HCT116 (cell line): ENCODE measurements at regions not wholly inside any gene's neighbourhood (a gene's known extent, or its start where the extent isn't known, plus 50 kb on each side); places are given as distances from the start of the nearest gene placed in this dataset.

Experiments
- ATAC-seq: fragments of 200-7000 bp; cut with Tn5 transposase; 2 replicates; pipeline ENCODE4 v1.9.1; 2020; ENCODE audit warnings: mild to moderate bottlenecking, moderate library complexity
- BruUV-seq: library from RNA; stranded (reverse); fragments of 400-500 nt; replicated peaks from 2 replicates; lab custom pipeline; 2021; lab: Mats Ljungman, UMichigan
- CTCF ChIA-PET: fragments of 300-600 bp; sonication (Branson Sonifier 250); formaldehyde crosslinking; loops from one replicate; lab custom pipeline; 2021; ENCODE audit warnings: antibody characterized with exemption; lab: Charles Lee
- POLR2A ChIA-PET: fragments of 300-600, 350-600 bp; sonication (Branson Sonifier 250); formaldehyde crosslinking; loops from one replicate; lab custom pipeline; 2021; ENCODE audit warnings: antibody characterized with exemption; lab: Charles Lee
- RAD21 ChIA-PET, 2 experiments: fragments of 300-600 bp; sonication (Branson Sonifier 250); formaldehyde crosslinking; loops; one replicate each; lab custom pipeline; 2023; ENCODE audit warnings: low total read pairs in 2 of 2; ENCODE audit not compliant: uncharacterized antibody in 2 of 2, unreplicated experiment in 2 of 2, low non-redundant PET in 1 of 2; lab: Charles Lee
- DNase-seq: peaks from one replicate; pipeline ENCODE4 v3.0.0-alpha.2; 2010; ENCODE audit warnings: low read depth, low spot score
- H2AFZ ChIP-seq: fragments of 200-600 bp; shearing (Covaris generic), sonication (generic); 2 replicates; pipeline ENCODE4 v1.6.1; 2017; ENCODE audit warnings: low read depth, mixed run types, mixed read lengths, antibody characterized with exemption, low read length; ENCODE audit not compliant: poor library complexity, severe bottlenecking
- H3K27ac ChIP-seq: 2 replicates; pipeline ENCODE4 v1.5.1; 2012; ENCODE audit warnings: low read depth, low read length
- H3K27me3 ChIP-seq: fragments of 200-600 bp; sonication (generic); 2 replicates; pipeline ENCODE4 v1.6.1; 2016; ENCODE audit warnings: mixed run types, low read length, mixed read lengths; ENCODE audit not compliant: insufficient read depth
- H3K36me3 ChIP-seq, 2 experiments: fragments of 200-500 bp in 1 of 2; fragments of 200-600 bp in 1 of 2; sonication (Bioruptor generic) in 1 of 2; sonication (generic) in 1 of 2; 2 replicates each; pipeline versions ENCODE4 v1.5.1 to v1.6.1; 2014 to 2016; ENCODE audit warnings: low read length in 2 of 2, inconsistent platforms in 1 of 2, mixed read lengths in 1 of 2, mixed run types in 1 of 2; ENCODE audit not compliant: insufficient read depth in 2 of 2, control insufficient read depth in 1 of 2
- H3K4me1 ChIP-seq, 2 experiments: fragments of 200-600 bp in 1 of 2; sonication (generic) in 1 of 2; 2 replicates each; pipeline versions ENCODE4 v1.5.1 to v1.6.1; 2012 to 2017; ENCODE audit warnings: low read length in 2 of 2, inconsistent platforms in 1 of 2, mild to moderate bottlenecking in 1 of 2, mixed read lengths in 1 of 2, mixed run types in 1 of 2, moderate library complexity in 1 of 2; ENCODE audit not compliant: insufficient read depth in 2 of 2, control insufficient read depth in 1 of 2
- H3K4me2 ChIP-seq: fragments of 200-600 bp; sonication (generic); 2 replicates; pipeline ENCODE4 v1.6.1; 2017; ENCODE audit warnings: mixed run types, low read length, mixed read lengths
- H3K4me3 ChIP-seq, 2 experiments: fragments of 200-600 bp in 1 of 2; sonication (generic) in 1 of 2; replicated peaks in 1 of 2; 2 replicates each; pipeline ENCODE4 v1.5.1; 2011 to 2016; ENCODE audit warnings: low read length in 2 of 2, control low read depth in 1 of 2, low read depth in 1 of 2, mild to moderate bottlenecking in 1 of 2, mixed read lengths in 1 of 2, mixed run types in 1 of 2
- H3K79me2 ChIP-seq: fragments of 200-600 bp; sonication (generic); 2 replicates; pipeline ENCODE4 v1.6.1; 2017; ENCODE audit warnings: mild to moderate bottlenecking, mixed run types, low read length, moderate library complexity, mixed read lengths; ENCODE audit not compliant: insufficient read depth
- H3K9ac ChIP-seq: fragments of 200-600 bp; sonication (generic); 2 replicates; pipeline ENCODE4 v1.6.1; 2016; ENCODE audit warnings: low read length, mixed read lengths
- H3K9me2 ChIP-seq: fragments of 200-600 bp; sonication (generic), shearing (Covaris generic); 2 replicates; pipeline ENCODE4 v1.6.1; 2017; ENCODE audit warnings: mixed run types, mild to moderate bottlenecking, moderate library complexity; ENCODE audit not compliant: insufficient read depth
- H3K9me3 ChIP-seq, 2 experiments: fragments of 200-500 bp in 1 of 2; fragments of 200-600 bp in 1 of 2; sonication (Bioruptor generic) in 1 of 2; sonication (generic) in 1 of 2; 2 replicates each; pipeline ENCODE4 v1.6.1; 2014 to 2017; ENCODE audit warnings: low read length in 2 of 2, mixed read lengths in 2 of 2, inconsistent platforms in 1 of 2, low read depth in 1 of 2, mild to moderate bottlenecking in 1 of 2, mixed run types in 1 of 2, moderate library complexity in 1 of 2; ENCODE audit not compliant: control insufficient read depth in 1 of 2, insufficient read depth in 1 of 2
- H4K20me1 ChIP-seq: fragments of 200-600 bp; sonication (generic), shearing (Covaris generic); 2 replicates; pipeline ENCODE4 v1.6.1; 2017; ENCODE audit warnings: mixed run types, mild to moderate bottlenecking, moderate library complexity; ENCODE audit not compliant: insufficient read depth
- CBX3 ChIP-seq: IDR thresholded peaks from 2 replicates; pipeline ENCODE4 v1.6.1; 2012; ENCODE audit warnings: low read depth
- CEBPB ChIP-seq: IDR thresholded peaks from 2 replicates; pipeline ENCODE4 v1.6.1; 2012; ENCODE audit warnings: low read depth
- EGR1 ChIP-seq: IDR thresholded peaks from 2 replicates; pipeline ENCODE4 v1.6.1; 2012; ENCODE audit warnings: low read depth
- ELF1 ChIP-seq: IDR thresholded peaks from 2 replicates; pipeline ENCODE4 v1.6.1; 2012; ENCODE audit warnings: low read depth, borderline replicate concordance
- EZH2phosphoT487 ChIP-seq: fragments of 200-600 bp; IDR thresholded peaks from 2 replicates; pipeline ENCODE4 v1.6.1; 2018; ENCODE audit warnings: antibody characterized with exemption, borderline replicate concordance
- FOSL1 ChIP-seq: IDR thresholded peaks from 2 replicates; pipeline ENCODE4 v1.6.1; 2012; ENCODE audit warnings: low read depth
- JUND ChIP-seq: IDR thresholded peaks from 2 replicates; pipeline ENCODE4 v1.6.1; 2012
- POLR2A ChIP-seq: IDR thresholded peaks from 2 replicates; pipeline ENCODE4 v1.7.0; 2011; ENCODE audit warnings: borderline replicate concordance; ENCODE audit not compliant: insufficient read depth, insufficient read length; ENCODE audit errors: extremely low read depth
- POLR2AphosphoS5 ChIP-seq: IDR thresholded peaks from 2 replicates; pipeline ENCODE4 v1.6.1; 2011; ENCODE audit warnings: mild to moderate bottlenecking, low read depth, low read length, moderate library complexity
- RAD21 ChIP-seq: IDR thresholded peaks from 2 replicates; pipeline ENCODE4 v1.6.1; 2012; ENCODE audit warnings: low read depth, mild to moderate bottlenecking
- SIN3A ChIP-seq: IDR thresholded peaks from 2 replicates; pipeline ENCODE4 v1.6.1; 2012; ENCODE audit warnings: low read depth
- SP1 ChIP-seq: IDR thresholded peaks from 2 replicates; pipeline ENCODE4 v1.6.1; 2012; ENCODE audit warnings: low read depth
- SRF ChIP-seq: IDR thresholded peaks from 2 replicates; pipeline ENCODE4 v1.6.1; 2012; ENCODE audit warnings: low read depth
- TCF7L2 ChIP-seq: IDR thresholded peaks from 2 replicates; pipeline ENCODE4 v1.7.0; 2011; ENCODE audit warnings: borderline replicate concordance, inconsistent platforms; ENCODE audit not compliant: insufficient read depth, insufficient read length; ENCODE audit errors: extremely low read depth
- ZFX ChIP-seq: fragments of 450-650 bp; IDR thresholded peaks from 2 replicates; pipeline ENCODE4 v1.6.1; 2017
- intact Hi-C: fragments of 100-400 bp; cut with micrococcal nuclease; formaldehyde crosslinking; loops from 2 replicates; pipeline ENCODE4 v1.10.0; 2022
- TF ChIP-seq, protein P1 (sequence below): IDR thresholded peaks from 2 replicates; pipeline ENCODE4 v1.6.1; 2012
- TF ChIP-seq, protein P2 (sequence below): IDR thresholded peaks from 2 replicates; pipeline ENCODE4 v1.6.1; 2012; ENCODE audit warnings: low read depth
- TF ChIP-seq, protein P3 (sequence below), 3 experiments: fragments of 200-600 bp in 1 of 3; sonication (generic) in 1 of 3; IDR thresholded peaks in 2 of 3; conservative IDR thresholded peaks in 1 of 3; 2 replicates each; pipeline ENCODE4 v1.5.1; 2012 to 2017; ENCODE audit warnings: low read depth in 2 of 3, low read length in 2 of 3, antibody characterized with exemption in 1 of 3, borderline replicate concordance in 1 of 3, control low read depth in 1 of 3, mild to moderate bottlenecking in 1 of 3, mixed read lengths in 1 of 3, mixed run types in 1 of 3, moderate library complexity in 1 of 3; ENCODE audit not compliant: insufficient read depth in 1 of 3
- TF ChIP-seq, protein P4 (sequence below): IDR thresholded peaks from 2 replicates; pipeline ENCODE4 v1.6.1; 2012
- TF ChIP-seq, protein P5 (sequence below): IDR thresholded peaks from 2 replicates; pipeline ENCODE4 v1.6.1; 2011; ENCODE audit warnings: mild to moderate bottlenecking, low read length, moderate library complexity; ENCODE audit not compliant: insufficient replicate concordance; ENCODE audit errors: extremely low read depth

DNA sequence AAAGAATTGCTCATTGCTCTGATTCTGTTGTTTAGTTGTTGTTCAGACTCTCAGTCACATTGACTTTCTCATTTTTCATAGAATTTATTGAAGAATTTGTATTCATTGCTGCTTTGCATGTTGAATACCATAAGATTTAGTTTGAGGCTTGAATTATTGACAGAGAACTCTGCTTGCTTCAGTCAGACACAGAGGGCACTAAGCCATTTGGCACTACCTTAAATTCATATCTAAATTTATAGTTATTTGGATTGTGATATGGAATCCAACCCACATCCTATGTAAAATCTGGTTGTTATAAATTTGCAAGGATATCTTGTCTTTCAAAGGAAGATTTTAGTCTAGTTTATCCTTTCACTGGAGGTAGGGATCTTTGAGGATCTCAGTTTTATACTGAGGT lies 1748.6 kb downstream of the BRINP3 start:
- Histone ChIP-seq H3K4me1 (no peaks in the 10 kb centered on the region), H3K36me3 (no peaks in the 10 kb centered on the region), H2AFZ (peak overlapping the region; percentile 16), H3K9me3 (no peaks in the 10 kb centered on the region), H3K27ac (no peak overlapping the region), H3K9me2 (no peaks in the 10 kb centered on the region; the same call in 1 of the 2 replicates), H4K20me1 (no peaks in the 10 kb centered on the region), H3K4me3 (no peak overlapping the region), H3K79me2 (no peaks in the 10 kb centered on the region), H3K4me2 (no peak overlapping the region), H3K27me3 (no peaks in the 10 kb centered on the region), H3K9ac (no peak overlapping the region)
- BruUV-seq: no TSS peak
- ChIA-PET CTCF (no interaction called here), POLR2A (no interaction called here), RAD21 (no interaction called here)
- intact Hi-C loops: no loop called here
- ATAC-seq: no peak
- TF ChIP-seq, protein P1, sequence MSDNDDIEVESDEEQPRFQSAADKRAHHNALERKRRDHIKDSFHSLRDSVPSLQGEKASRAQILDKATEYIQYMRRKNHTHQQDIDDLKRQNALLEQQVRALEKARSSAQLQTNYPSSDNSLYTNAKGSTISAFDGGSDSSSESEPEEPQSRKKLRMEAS: no peak
- TF ChIP-seq, protein P2, sequence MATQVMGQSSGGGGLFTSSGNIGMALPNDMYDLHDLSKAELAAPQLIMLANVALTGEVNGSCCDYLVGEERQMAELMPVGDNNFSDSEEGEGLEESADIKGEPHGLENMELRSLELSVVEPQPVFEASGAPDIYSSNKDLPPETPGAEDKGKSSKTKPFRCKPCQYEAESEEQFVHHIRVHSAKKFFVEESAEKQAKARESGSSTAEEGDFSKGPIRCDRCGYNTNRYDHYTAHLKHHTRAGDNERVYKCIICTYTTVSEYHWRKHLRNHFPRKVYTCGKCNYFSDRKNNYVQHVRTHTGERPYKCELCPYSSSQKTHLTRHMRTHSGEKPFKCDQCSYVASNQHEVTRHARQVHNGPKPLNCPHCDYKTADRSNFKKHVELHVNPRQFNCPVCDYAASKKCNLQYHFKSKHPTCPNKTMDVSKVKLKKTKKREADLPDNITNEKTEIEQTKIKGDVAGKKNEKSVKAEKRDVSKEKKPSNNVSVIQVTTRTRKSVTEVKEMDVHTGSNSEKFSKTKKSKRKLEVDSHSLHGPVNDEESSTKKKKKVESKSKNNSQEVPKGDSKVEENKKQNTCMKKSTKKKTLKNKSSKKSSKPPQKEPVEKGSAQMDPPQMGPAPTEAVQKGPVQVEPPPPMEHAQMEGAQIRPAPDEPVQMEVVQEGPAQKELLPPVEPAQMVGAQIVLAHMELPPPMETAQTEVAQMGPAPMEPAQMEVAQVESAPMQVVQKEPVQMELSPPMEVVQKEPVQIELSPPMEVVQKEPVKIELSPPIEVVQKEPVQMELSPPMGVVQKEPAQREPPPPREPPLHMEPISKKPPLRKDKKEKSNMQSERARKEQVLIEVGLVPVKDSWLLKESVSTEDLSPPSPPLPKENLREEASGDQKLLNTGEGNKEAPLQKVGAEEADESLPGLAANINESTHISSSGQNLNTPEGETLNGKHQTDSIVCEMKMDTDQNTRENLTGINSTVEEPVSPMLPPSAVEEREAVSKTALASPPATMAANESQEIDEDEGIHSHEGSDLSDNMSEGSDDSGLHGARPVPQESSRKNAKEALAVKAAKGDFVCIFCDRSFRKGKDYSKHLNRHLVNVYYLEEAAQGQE: no peak
- no peak for TF ChIP-seq SIN3A
- no peak for TF ChIP-seq POLR2A
- TF ChIP-seq CBX3: no peak
- TF ChIP-seq, protein P3, sequence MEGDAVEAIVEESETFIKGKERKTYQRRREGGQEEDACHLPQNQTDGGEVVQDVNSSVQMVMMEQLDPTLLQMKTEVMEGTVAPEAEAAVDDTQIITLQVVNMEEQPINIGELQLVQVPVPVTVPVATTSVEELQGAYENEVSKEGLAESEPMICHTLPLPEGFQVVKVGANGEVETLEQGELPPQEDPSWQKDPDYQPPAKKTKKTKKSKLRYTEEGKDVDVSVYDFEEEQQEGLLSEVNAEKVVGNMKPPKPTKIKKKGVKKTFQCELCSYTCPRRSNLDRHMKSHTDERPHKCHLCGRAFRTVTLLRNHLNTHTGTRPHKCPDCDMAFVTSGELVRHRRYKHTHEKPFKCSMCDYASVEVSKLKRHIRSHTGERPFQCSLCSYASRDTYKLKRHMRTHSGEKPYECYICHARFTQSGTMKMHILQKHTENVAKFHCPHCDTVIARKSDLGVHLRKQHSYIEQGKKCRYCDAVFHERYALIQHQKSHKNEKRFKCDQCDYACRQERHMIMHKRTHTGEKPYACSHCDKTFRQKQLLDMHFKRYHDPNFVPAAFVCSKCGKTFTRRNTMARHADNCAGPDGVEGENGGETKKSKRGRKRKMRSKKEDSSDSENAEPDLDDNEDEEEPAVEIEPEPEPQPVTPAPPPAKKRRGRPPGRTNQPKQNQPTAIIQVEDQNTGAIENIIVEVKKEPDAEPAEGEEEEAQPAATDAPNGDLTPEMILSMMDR (IDR thresholded peaks at IDR 0.05 in 2 of 3, conservative IDR thresholded peaks at IDR 0.05 in 1 of 3; ENCODE audit: borderline replicate concordance in 1 of 3, insufficient read depth in 1 of 3, low read depth in 2 of 3, low read length in 2 of 3): no peak
- no peak for TF ChIP-seq CEBPB
- TF ChIP-seq TCF7L2: no peak
- no peak for TF ChIP-seq ELF1
- TF ChIP-seq SRF: no peak
- no peak for TF ChIP-seq FOSL1
- no peak for TF ChIP-seq ZFX
- no peak for TF ChIP-seq JUND
- TF ChIP-seq EGR1: no peak
- TF ChIP-seq, protein P4, sequence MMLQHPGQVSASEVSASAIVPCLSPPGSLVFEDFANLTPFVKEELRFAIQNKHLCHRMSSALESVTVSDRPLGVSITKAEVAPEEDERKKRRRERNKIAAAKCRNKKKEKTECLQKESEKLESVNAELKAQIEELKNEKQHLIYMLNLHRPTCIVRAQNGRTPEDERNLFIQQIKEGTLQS: no peak
- TF ChIP-seq SP1: no peak
- TF ChIP-seq, protein P5, sequence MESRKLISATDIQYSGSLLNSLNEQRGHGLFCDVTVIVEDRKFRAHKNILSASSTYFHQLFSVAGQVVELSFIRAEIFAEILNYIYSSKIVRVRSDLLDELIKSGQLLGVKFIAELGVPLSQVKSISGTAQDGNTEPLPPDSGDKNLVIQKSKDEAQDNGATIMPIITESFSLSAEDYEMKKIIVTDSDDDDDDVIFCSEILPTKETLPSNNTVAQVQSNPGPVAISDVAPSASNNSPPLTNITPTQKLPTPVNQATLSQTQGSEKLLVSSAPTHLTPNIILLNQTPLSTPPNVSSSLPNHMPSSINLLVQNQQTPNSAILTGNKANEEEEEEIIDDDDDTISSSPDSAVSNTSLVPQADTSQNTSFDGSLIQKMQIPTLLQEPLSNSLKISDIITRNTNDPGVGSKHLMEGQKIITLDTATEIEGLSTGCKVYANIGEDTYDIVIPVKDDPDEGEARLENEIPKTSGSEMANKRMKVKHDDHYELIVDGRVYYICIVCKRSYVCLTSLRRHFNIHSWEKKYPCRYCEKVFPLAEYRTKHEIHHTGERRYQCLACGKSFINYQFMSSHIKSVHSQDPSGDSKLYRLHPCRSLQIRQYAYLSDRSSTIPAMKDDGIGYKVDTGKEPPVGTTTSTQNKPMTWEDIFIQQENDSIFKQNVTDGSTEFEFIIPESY: no peak
- no peak for TF ChIP-seq RAD21
- TF ChIP-seq POLR2AphosphoS5: no peak
- no peak for TF ChIP-seq EZH2phosphoT487
- DNase-seq: no peak
